ENCODE measurements at regions not wholly inside any gene's neighbourhood (a gene's known extent, or its start where the extent isn't known, plus 50 kb on each side); places are given as distances from the start of the nearest gene placed in this dataset.

DNA sequence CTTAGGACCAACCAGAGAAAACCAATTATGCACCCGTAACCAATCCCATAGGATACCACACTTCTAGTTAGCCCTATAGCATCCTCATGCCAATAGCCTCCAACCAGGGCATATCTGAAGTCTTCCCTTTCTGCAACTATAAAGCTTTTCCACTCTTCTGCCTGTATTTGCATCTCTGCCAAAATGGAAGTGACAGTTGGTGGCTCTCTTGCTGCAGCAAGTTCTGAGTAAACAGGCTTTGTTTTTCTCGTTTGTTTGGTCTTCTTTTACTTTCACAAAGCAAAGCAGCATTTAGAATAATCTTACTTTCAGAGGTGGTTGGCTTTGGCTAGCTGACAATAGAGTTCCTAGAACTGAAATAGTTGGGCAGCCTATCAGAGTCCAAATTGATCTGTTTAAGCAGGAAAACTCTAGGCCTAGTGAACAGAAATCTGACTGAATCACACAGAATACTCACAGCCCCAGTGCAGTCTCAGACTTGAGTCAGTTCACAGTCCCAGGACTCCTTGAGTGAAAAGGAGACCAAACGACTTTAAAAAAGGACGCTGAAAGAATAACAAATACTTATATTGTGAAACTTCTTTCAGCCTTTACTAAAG is 1029.7 kb upstream of the LRFN5 start (continued):
- TF ChIP-seq, protein P1, sequence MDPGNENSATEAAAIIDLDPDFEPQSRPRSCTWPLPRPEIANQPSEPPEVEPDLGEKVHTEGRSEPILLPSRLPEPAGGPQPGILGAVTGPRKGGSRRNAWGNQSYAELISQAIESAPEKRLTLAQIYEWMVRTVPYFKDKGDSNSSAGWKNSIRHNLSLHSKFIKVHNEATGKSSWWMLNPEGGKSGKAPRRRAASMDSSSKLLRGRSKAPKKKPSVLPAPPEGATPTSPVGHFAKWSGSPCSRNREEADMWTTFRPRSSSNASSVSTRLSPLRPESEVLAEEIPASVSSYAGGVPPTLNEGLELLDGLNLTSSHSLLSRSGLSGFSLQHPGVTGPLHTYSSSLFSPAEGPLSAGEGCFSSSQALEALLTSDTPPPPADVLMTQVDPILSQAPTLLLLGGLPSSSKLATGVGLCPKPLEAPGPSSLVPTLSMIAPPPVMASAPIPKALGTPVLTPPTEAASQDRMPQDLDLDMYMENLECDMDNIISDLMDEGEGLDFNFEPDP (CRISPR knock-in tag; conservative IDR thresholded peaks at IDR 0.05) = no peak
- TF ChIP-seq ZFYVE20 (CRISPR knock-in tag; IDR thresholded peaks at IDR 0.05; ENCODE audit: borderline replicate concordance, low read depth) = no peak
- TF ChIP-seq ZNF230 (CRISPR knock-in tag; IDR thresholded peaks at IDR 0.05) = no peak
- no peak for TF ChIP-seq MAZ (IDR thresholded peaks at IDR 0.05; ENCODE audit: borderline replicate concordance, low read depth, low read length)
- TF ChIP-seq MAZ (CRISPR knock-in tag; IDR thresholded peaks at IDR 0.05; ENCODE audit: low read depth) = no peak

DNA sequence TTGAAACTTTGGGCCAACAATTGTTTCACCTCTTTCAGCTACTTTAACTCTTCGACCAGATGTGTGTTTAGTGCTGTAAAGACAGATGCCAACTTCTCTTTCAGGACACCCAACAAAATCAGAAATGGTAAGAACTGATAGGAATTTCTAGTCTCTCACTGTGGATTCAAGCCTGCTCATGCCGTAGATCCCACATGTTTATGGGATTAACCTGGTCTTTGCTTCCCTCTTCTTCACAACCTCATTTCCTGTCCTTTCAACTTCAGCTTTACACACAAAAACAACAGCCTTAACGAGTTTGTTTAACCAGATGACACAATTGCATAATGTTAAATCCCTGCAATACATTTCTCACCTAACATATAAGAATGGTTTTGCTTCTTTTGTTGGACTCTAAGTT is 1031.9 kb upstream of the LRFN5 start:
- H3K9ac ChIP-seq (ENCODE audit: insufficient read depth, low read depth, low read length) = no peak overlapping the region
- ATAC-seq (no peak), DNase-seq (ENCODE audit: low spot score) (no peak), FAIRE-seq (no peak)
- H3K27ac ChIP-seq (ENCODE audit: extremely low read length, insufficient read depth, low read length) = no peak overlapping the region
- peaks cover 86% of the 10 kb centered on the region for H3K9me3 ChIP-seq (ENCODE audit: low read length)
- H3K4me2 ChIP-seq (ENCODE audit: low read depth, low read length) = no peak overlapping the region
- WGBS (ENCODE audit: low lambda C conversion rate) = 1% methylated on average over 3 of the region's 3 CpGs
- H2AFZ ChIP-seq (ENCODE audit: low read length) = no peak overlapping the region
- H3K4me3 ChIP-seq (replicated peaks in 1 of 3; ENCODE audit: insufficient read depth in 1 of 3, low read depth in 2 of 3, low read length in 3 of 3) = no peak overlapping the region
- H3K79me2 ChIP-seq (ENCODE audit: insufficient read depth, low read length) = no peaks in the 10 kb centered on the region
- no TSS peak for BruUV-seq (replicated peaks)
- ChIA-PET CTCF (ENCODE audit: low intra/inter-chr PET ratio, low total read pairs) (no interaction called here), POLR2A (no interaction called here)
- no peaks in the 10 kb centered on the region for H3K36me3 ChIP-seq (replicated peaks in 1 of 2; ENCODE audit: control insufficient read depth in 1 of 2, insufficient read depth in 2 of 2, low read length in 2 of 2)
- H3K4me1 ChIP-seq (ENCODE audit: insufficient read depth, low read length) = no peaks in the 10 kb centered on the region
- in situ Hi-C loops (cut with HindIII; ENCODE audit: extremely low pct_ligation_motif_present, low pct_unique_long_range_greater_than_20kb) = no loop called here
- intact Hi-C loops (cut with micrococcal nuclease; ENCODE audit: unreplicated experiment) = no loop called here
- H3K27me3 ChIP-seq (ENCODE audit: control insufficient read depth in 1 of 2, insufficient read depth in 2 of 2, low read length in 2 of 2) = no peaks in the 10 kb centered on the region
- no peaks in the 10 kb centered on the region for H4K20me1 ChIP-seq (ENCODE audit: insufficient read depth, low read length)
- TF ChIP-seq, protein P2, sequence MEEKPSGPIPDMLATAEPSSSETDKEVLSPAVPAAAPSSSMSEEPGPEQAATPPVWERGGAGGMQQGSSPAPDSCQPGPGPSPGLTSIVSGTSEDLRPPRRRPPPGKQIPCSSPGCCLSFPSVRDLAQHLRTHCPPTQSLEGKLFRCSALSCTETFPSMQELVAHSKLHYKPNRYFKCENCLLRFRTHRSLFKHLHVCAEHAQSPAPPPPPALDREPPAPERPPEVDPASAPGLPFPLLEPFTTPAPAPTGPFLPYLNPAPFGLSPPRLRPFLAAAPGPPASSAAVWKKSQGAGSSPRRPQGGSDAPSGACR (CRISPR knock-in tag; IDR thresholded peaks at IDR 0.05) = no peak
- TF ChIP-seq ZBTB1 (CRISPR knock-in tag; IDR thresholded peaks at IDR 0.05; ENCODE audit: borderline replicate concordance) (no peak), HNRNPLL (IDR thresholded peaks at IDR 0.05; ENCODE audit: low read depth, low read length, poor library complexity, severe bottlenecking) (no peak), FOXA1 (IDR thresholded peaks at IDR 0.05) (no peak), FOXA1 (CRISPR knock-in tag; IDR thresholded peaks at IDR 0.05) (no peak), SRSF4 (IDR thresholded peaks at IDR 0.05; ENCODE audit: low read depth, low read length, poor library complexity, severe bottlenecking) (no peak), HHEX (CRISPR knock-in tag; IDR thresholded peaks at IDR 0.05) (no peak), ZNF234 (CRISPR knock-in tag; conservative IDR thresholded peaks at IDR 0.05) (no peak), ZSCAN25 (CRISPR knock-in tag; IDR thresholded peaks at IDR 0.05) (no peak)
- TF ChIP-seq, protein P3, sequence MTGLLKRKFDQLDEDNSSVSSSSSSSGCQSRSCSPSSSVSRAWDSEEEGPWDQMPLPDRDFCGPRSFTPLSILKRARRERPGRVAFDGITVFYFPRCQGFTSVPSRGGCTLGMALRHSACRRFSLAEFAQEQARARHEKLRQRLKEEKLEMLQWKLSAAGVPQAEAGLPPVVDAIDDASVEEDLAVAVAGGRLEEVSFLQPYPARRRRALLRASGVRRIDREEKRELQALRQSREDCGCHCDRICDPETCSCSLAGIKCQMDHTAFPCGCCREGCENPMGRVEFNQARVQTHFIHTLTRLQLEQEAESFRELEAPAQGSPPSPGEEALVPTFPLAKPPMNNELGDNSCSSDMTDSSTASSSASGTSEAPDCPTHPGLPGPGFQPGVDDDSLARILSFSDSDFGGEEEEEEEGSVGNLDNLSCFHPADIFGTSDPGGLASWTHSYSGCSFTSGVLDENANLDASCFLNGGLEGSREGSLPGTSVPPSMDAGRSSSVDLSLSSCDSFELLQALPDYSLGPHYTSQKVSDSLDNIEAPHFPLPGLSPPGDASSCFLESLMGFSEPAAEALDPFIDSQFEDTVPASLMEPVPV (CRISPR knock-in tag; IDR thresholded peaks at IDR 0.05) = no peak
- TF ChIP-seq, protein P4, sequence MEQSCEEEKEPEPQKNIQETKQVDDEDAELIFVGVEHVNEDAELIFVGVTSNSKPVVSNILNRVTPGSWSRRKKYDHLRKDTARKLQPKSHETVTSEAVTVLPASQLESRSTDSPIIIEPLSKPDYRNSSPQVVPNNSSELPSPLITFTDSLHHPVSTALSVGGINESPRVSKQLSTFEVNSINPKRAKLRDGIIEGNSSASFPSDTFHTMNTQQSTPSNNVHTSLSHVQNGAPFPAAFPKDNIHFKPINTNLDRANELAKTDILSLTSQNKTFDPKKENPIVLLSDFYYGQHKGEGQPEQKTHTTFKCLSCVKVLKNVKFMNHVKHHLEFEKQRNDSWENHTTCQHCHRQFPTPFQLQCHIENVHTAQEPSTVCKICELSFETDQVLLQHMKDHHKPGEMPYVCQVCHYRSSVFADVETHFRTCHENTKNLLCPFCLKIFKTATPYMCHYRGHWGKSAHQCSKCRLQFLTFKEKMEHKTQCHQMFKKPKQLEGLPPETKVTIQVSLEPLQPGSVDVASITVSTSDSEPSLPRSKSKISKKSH (CRISPR knock-in tag; IDR thresholded peaks at IDR 0.05; ENCODE audit: borderline replicate concordance) = no peak

Measured in HepG2 (cell line).